Neural progenitor cell (in vitro differentiated cells): ENCODE measurements at regions not wholly inside any gene's neighbourhood (a gene's known extent, or its start where the extent isn't known, plus 50 kb on each side); places are given as distances from the start of the nearest gene placed in this dataset.
"Not testable (repeated sequence)": the region's sequence is repeated elsewhere in the genome, so short reads cannot be mapped to it uniquely, and the experiment has no call there.

Experiments
- DNase-seq: peaks from one replicate; pipeline ENCODE4 v3.0.0-alpha.2; 2016; ENCODE audit warnings: low spot score
- H2AFZ ChIP-seq: fragments of 200-600 bp; sonication (generic); replicated peaks from 2 replicates; pipeline ENCODE4 v1.6.1; 2016; ENCODE audit warnings: antibody characterized with exemption
- H3F3A ChIP-seq: fragments of 200-600 bp; sonication (generic); 2 replicates; pipeline ENCODE4 v1.6.1; 2016; ENCODE audit warnings: antibody characterized with exemption, low read depth
- H3K27ac ChIP-seq: fragments of 200-600 bp; sonication (generic); 2 replicates; pipeline ENCODE4 v1.5.1; 2016; ENCODE audit warnings: mild to moderate bottlenecking
- H3K27me3 ChIP-seq: fragments of 200-600 bp; sonication (generic); 2 replicates; pipeline ENCODE4 v1.6.1; 2016; ENCODE audit warnings: mild to moderate bottlenecking, moderate library complexity
- H3K36me3 ChIP-seq: fragments of 200-600 bp; sonication (generic); 2 replicates; pipeline ENCODE4 v1.5.1; 2016
- H3K4me1 ChIP-seq: fragments of 200-600 bp; sonication (generic); 2 replicates; pipeline ENCODE4 v1.6.1; 2016; ENCODE audit warnings: mixed run types
- H3K4me2 ChIP-seq: fragments of 200-600 bp; sonication (generic); 2 replicates; pipeline ENCODE4 v1.6.1; 2016
- H3K4me3 ChIP-seq: fragments of 200-600 bp; sonication (generic); 2 replicates; pipeline ENCODE4 v1.5.1; 2016
- H3K79me2 ChIP-seq: fragments of 200-600 bp; sonication (generic); 2 replicates; pipeline ENCODE4 v1.6.1; 2016; ENCODE audit warnings: low read depth
- H3K9ac ChIP-seq: fragments of 200-600 bp; sonication (generic); 2 replicates; pipeline ENCODE4 v1.6.1; 2016
- H3K9me3 ChIP-seq: fragments of 200-600 bp; sonication (generic); 2 replicates; pipeline ENCODE4 v1.5.1; 2016; ENCODE audit warnings: low read depth
- H4K20me1 ChIP-seq: fragments of 200-600 bp; sonication (generic); 2 replicates; pipeline ENCODE4 v1.6.1; 2016; ENCODE audit warnings: low read depth
- H3K27ac Mint-ChIP-seq: 3 replicates; pipeline ENCODE4 v1.8.0; 2021; ENCODE audit warnings: mixed read lengths
- H3K27me3 Mint-ChIP-seq: 2 replicates; pipeline ENCODE4 v1.8.0; 2022; ENCODE audit warnings: low read depth, mild to moderate bottlenecking, inconsistent platforms, moderate library complexity, mixed read lengths; ENCODE audit not compliant: insufficient read depth
- H3K36me3 Mint-ChIP-seq: 3 replicates; pipeline ENCODE4 v1.8.0; 2021; ENCODE audit warnings: mixed read lengths
- H3K4me1 Mint-ChIP-seq: 3 replicates; pipeline ENCODE4 v1.8.0; 2021; ENCODE audit warnings: mixed read lengths
- H3K4me3 Mint-ChIP-seq: 3 replicates; pipeline ENCODE4 v1.8.0; 2021; ENCODE audit warnings: mild to moderate bottlenecking, moderate library complexity, mixed read lengths
- H3K9me3 Mint-ChIP-seq: 3 replicates; pipeline ENCODE4 v1.8.0; 2020; ENCODE audit warnings: mixed read lengths
- EZH2 ChIP-seq: fragments of 200-600 bp; sonication (generic); IDR thresholded peaks from 2 replicates; pipeline ENCODE4 v1.6.1; 2017; ENCODE audit warnings: antibody characterized with exemption, mild to moderate bottlenecking, moderate library complexity
- EZH2phosphoT487 ChIP-seq: fragments of 200-600 bp; sonication (generic); IDR thresholded peaks from 2 replicates; pipeline ENCODE4 v1.6.1; 2017; ENCODE audit warnings: antibody characterized with exemption
- TF ChIP-seq, protein P1 (sequence below): fragments of 200-600 bp; sonication (generic); IDR thresholded peaks from 2 replicates; pipeline ENCODE4 v1.5.1; 2017; ENCODE audit warnings: antibody characterized with exemption, mild to moderate bottlenecking

DNA sequence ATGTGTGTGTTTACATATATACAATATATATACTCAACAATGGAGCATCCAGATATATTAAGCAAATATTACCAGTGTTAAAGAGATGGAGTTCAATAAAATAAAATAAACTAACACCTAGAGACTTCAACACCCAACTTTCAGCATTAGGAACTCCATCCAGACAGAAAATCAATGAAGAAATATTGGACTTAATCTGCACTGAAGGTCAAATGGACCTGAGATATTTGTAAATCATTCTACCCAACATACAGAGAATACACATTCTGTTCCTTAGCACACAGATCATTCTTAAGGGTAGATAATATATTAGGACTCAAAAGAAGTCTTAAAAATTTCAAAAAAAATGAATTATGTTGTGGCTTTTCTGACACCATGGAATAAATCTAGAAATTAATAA lies 832.3 kb upstream of the ADGRB3 start:
- no peaks in the 10 kb centered on the region for H3K4me1 Mint-ChIP-seq
- H3K27ac Mint-ChIP-seq = no peak overlapping the region

DNA sequence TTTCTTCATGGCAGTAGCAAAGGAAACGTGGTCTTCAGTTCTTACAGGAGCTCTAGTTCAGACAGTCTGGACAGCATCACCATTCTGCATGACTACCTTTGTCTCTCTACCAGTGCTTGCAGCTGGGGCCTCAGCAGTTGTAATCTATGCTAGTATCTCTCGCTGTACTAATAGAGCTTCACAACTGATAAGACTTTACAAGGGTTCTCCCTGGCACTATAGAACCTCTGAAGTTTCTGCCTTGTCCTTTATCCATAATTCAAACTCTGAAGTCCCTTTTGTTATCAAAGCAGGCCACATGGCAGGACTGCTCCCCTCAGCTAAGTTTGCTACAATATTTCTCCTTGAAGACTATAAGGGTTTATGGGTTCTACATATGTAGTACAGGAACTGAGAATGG lies 842.1 kb upstream of the ADGRB3 start:
- Mint-ChIP-seq H3K27ac (no peak overlapping the region), H3K9me3 (peaks cover 2% of the 10 kb centered on the region), H3K4me1 (no peaks in the 10 kb centered on the region), H3K27me3 (no peaks in the 10 kb centered on the region), H3K4me3 (no peak overlapping the region), H3K36me3 (no peaks in the 10 kb centered on the region)
- no peaks in the 10 kb centered on the region for H3K4me1 ChIP-seq
- no peaks in the 10 kb centered on the region for H4K20me1 ChIP-seq
- no peak for TF ChIP-seq EZH2
- TF ChIP-seq, protein P1, sequence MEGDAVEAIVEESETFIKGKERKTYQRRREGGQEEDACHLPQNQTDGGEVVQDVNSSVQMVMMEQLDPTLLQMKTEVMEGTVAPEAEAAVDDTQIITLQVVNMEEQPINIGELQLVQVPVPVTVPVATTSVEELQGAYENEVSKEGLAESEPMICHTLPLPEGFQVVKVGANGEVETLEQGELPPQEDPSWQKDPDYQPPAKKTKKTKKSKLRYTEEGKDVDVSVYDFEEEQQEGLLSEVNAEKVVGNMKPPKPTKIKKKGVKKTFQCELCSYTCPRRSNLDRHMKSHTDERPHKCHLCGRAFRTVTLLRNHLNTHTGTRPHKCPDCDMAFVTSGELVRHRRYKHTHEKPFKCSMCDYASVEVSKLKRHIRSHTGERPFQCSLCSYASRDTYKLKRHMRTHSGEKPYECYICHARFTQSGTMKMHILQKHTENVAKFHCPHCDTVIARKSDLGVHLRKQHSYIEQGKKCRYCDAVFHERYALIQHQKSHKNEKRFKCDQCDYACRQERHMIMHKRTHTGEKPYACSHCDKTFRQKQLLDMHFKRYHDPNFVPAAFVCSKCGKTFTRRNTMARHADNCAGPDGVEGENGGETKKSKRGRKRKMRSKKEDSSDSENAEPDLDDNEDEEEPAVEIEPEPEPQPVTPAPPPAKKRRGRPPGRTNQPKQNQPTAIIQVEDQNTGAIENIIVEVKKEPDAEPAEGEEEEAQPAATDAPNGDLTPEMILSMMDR = no peak
- TF ChIP-seq EZH2phosphoT487 = no peak
- H3K4me2 ChIP-seq = no peak overlapping the region
- no peak overlapping the region for H3K4me3 ChIP-seq
- no peak for DNase-seq
- H3K9me3 ChIP-seq = no peaks in the 10 kb centered on the region
- no peaks in the 10 kb centered on the region for H3K79me2 ChIP-seq
- no peak overlapping the region for H3K9ac ChIP-seq
- no peaks in the 10 kb centered on the region for H3F3A ChIP-seq
- no peak overlapping the region for H3K27ac ChIP-seq
- no peaks in the 10 kb centered on the region for H3K36me3 ChIP-seq
- no peaks in the 10 kb centered on the region for H3K27me3 ChIP-seq
- H2AFZ ChIP-seq = peak overlapping the region; percentile 26

More for the DNA sequence above, 832.3 kb upstream of the ADGRB3 start:
- no peak overlapping the region for H3K4me2 ChIP-seq
- no peaks in the 10 kb centered on the region for H4K20me1 ChIP-seq
- H3K36me3 ChIP-seq = no peaks in the 10 kb centered on the region
- no peaks in the 10 kb centered on the region for H3K4me1 ChIP-seq
- no peaks in the 10 kb centered on the region for H3K36me3 Mint-ChIP-seq
- H3K27ac ChIP-seq = no peak overlapping the region
- no peaks in the 10 kb centered on the region for H3K9me3 ChIP-seq
- H3K4me3 ChIP-seq = no peak overlapping the region
- TF ChIP-seq, protein P1 = no peak
- TF ChIP-seq EZH2 (no peak), EZH2phosphoT487 (no peak)
- H3K9ac ChIP-seq = no peak overlapping the region
- H3K79me2 ChIP-seq = no peaks in the 10 kb centered on the region
- no peaks in the 10 kb centered on the region for H3F3A ChIP-seq
- no peak overlapping the region for H3K4me3 Mint-ChIP-seq
- H3K27me3 Mint-ChIP-seq = no peaks in the 10 kb centered on the region
- H2AFZ ChIP-seq = no peak overlapping the region
- no peaks in the 10 kb centered on the region for H3K9me3 Mint-ChIP-seq
- DNase-seq = no peak
- no peaks in the 10 kb centered on the region for H3K27me3 ChIP-seq

DNA sequence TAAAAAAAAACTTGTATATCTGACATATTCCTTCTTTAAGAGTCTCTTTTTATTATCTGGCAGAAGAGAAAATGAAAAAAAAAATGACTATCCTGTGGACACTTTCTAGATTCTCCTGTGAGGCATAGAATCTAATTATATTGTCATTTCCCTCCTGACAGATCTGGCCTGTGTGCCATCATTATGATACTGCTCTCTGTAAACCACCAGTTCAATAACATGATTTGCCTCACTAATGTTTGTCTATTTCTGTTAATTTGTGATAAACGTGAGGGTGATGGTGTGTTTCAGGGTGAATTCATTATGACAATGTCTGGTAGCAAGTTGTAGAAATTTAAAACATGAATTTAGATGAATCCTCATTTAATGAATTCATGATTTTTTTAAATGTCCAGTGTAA lies 844.5 kb upstream of the ADGRB3 start:
- peaks cover 5% of the 10 kb centered on the region for H3K9me3 Mint-ChIP-seq
- no peak overlapping the region for H3K27ac Mint-ChIP-seq
- H3K27me3 Mint-ChIP-seq = no peaks in the 10 kb centered on the region
- DNase-seq = no peak
- TF ChIP-seq EZH2 = no peak
- TF ChIP-seq EZH2phosphoT487 = no peak
- TF ChIP-seq, protein P1 = no peak
- Histone ChIP-seq H3F3A (no peaks in the 10 kb centered on the region), H3K36me3 (no peaks in the 10 kb centered on the region), H3K9ac (no peak overlapping the region), H3K27me3 (no peaks in the 10 kb centered on the region), H3K4me2 (no peak overlapping the region), H3K79me2 (no peaks in the 10 kb centered on the region), H3K9me3 (no peaks in the 10 kb centered on the region), H3K4me3 (no peak overlapping the region), H3K27ac (no peak overlapping the region), H3K4me1 (no peaks in the 10 kb centered on the region), H4K20me1 (no peaks in the 10 kb centered on the region), H2AFZ (no peak overlapping the region)
- no peak overlapping the region for H3K4me3 Mint-ChIP-seq
- H3K36me3 Mint-ChIP-seq = no peaks in the 10 kb centered on the region
- H3K4me1 Mint-ChIP-seq = no peaks in the 10 kb centered on the region

DNA sequence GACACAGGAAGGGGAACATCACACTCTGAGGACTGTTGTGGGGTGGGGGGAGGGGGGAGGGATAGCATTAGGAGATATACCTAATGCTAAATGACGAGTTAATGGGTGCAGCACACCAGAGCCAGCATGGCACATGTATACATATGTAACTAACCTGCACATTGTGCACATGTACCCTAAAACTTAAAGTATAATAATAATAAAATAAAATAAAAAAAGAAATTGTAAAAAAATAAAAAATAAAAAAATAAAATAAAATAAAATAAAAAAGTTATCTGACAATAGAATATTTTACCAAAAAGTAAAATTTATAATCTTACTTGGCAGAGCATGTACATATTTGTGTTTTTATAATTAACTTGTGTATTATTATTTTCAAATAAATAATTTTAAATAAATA lies 848.0 kb upstream of the ADGRB3 start:
- H3K27me3 ChIP-seq, H3K4me2 ChIP-seq, H3K4me1 ChIP-seq, H3K79me2 ChIP-seq, H3K9me3 Mint-ChIP-seq, DNase-seq, H4K20me1 ChIP-seq, H3K9ac ChIP-seq, H3K27me3 Mint-ChIP-seq, H3K36me3 ChIP-seq, H2AFZ ChIP-seq, H3K36me3 Mint-ChIP-seq, H3K4me1 Mint-ChIP-seq, H3F3A ChIP-seq, H3K27ac Mint-ChIP-seq, H3K4me3 ChIP-seq, H3K27ac ChIP-seq, H3K9me3 ChIP-seq, H3K4me3 Mint-ChIP-seq: not testable (repeated sequence)
